OCI-LY1 (cell line): ENCODE measurements at regions not wholly inside any gene's neighbourhood (a gene's known extent, or its start where the extent isn't known, plus 50 kb on each side); places are given as distances from the start of the nearest gene placed in this dataset.

Experiments used
- EZH2 ChIP-seq: fragments of 200-600 bp; sonication (generic), shearing (Covaris generic); IDR thresholded peaks from 2 replicates; pipeline ENCODE4 v1.8.0; 2017; ENCODE audit warnings: borderline replicate concordance, mixed run types, mild to moderate bottlenecking, antibody characterized with exemption, low read length, moderate library complexity, mixed read lengths
- TF ChIP-seq, protein P1 (sequence below): fragments of 200-600 bp; sonication (generic), shearing (Covaris generic); IDR thresholded peaks from 2 replicates; pipeline ENCODE4 v1.5.1; 2017; ENCODE audit warnings: mild to moderate bottlenecking, antibody characterized with exemption, low read length, moderate library complexity, mixed read lengths

DNA sequence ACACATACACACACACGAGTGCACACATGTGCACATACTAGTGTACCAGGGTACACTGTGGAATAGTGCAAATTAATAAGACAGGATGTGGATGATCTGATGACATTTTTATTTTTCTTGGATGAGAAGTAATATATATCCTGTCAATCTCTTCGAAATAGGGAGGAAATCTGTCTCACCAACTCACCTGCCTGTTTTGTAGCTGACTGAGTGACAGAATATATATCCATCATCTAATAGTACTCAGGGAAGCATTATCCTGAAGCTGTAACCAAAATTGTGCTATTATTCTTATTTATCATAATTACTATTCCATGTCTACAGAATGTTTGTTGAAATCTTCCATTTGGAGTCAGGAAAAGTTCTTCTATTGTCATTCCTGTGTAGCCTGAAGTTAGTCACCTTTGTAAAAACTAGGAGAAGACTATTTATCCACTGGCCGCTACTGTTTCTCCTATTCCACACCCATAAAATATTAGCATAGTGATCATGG lies 888.0 kb downstream of the TRAM1L1 start:
- TF ChIP-seq, protein P1, sequence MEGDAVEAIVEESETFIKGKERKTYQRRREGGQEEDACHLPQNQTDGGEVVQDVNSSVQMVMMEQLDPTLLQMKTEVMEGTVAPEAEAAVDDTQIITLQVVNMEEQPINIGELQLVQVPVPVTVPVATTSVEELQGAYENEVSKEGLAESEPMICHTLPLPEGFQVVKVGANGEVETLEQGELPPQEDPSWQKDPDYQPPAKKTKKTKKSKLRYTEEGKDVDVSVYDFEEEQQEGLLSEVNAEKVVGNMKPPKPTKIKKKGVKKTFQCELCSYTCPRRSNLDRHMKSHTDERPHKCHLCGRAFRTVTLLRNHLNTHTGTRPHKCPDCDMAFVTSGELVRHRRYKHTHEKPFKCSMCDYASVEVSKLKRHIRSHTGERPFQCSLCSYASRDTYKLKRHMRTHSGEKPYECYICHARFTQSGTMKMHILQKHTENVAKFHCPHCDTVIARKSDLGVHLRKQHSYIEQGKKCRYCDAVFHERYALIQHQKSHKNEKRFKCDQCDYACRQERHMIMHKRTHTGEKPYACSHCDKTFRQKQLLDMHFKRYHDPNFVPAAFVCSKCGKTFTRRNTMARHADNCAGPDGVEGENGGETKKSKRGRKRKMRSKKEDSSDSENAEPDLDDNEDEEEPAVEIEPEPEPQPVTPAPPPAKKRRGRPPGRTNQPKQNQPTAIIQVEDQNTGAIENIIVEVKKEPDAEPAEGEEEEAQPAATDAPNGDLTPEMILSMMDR: no peak
- TF ChIP-seq EZH2: no peak
